Mucosa of rectum (tissue), 2 donors: ENCODE measurements at regions not wholly inside any gene's neighbourhood (a gene's known extent, or its start where the extent isn't known, plus 50 kb on each side); places are given as distances from the start of the nearest gene placed in this dataset.

Experiments
- H3K27ac ChIP-seq, 2 donors: one replicate each; pipeline ENCODE4 v1.7.0; 2013; ENCODE audit warnings: inconsistent platforms in 2 of 2, low read depth in 2 of 2, low read length in 2 of 2
- H3K27me3 ChIP-seq, 2 donors: one replicate each; pipeline ENCODE4 v1.7.0; 2013; ENCODE audit warnings: low read length in 2 of 2; ENCODE audit not compliant: control insufficient read depth in 2 of 2, insufficient read depth in 2 of 2
- H3K36me3 ChIP-seq, 2 donors: one replicate each; pipeline ENCODE4 v1.7.0; 2013; ENCODE audit warnings: low read length in 2 of 2; ENCODE audit not compliant: control insufficient read depth in 2 of 2, insufficient read depth in 2 of 2
- H3K4me1 ChIP-seq, 2 donors: one replicate each; pipeline ENCODE4 v1.7.0; 2013; ENCODE audit warnings: low read length in 2 of 2, mild to moderate bottlenecking in 1 of 2; ENCODE audit not compliant: control insufficient read depth in 2 of 2, insufficient read depth in 2 of 2
- H3K4me3 ChIP-seq, 2 donors: one replicate each; pipeline ENCODE4 v1.7.0; 2013; ENCODE audit warnings: low read length in 2 of 2
- H3K9ac ChIP-seq, 2 donors: one replicate each; pipeline ENCODE4 v1.7.0; 2013; ENCODE audit warnings: low read length in 2 of 2, low read depth in 1 of 2, mild to moderate bottlenecking in 1 of 2
- H3K9me3 ChIP-seq, 2 donors: one replicate each; pipeline ENCODE4 v1.7.0; 2013; ENCODE audit warnings: low read length in 2 of 2; ENCODE audit not compliant: control insufficient read depth in 2 of 2
- donor health status: healthy.
- donor health status: Normal muscosa, but diverticular disease.

DNA sequence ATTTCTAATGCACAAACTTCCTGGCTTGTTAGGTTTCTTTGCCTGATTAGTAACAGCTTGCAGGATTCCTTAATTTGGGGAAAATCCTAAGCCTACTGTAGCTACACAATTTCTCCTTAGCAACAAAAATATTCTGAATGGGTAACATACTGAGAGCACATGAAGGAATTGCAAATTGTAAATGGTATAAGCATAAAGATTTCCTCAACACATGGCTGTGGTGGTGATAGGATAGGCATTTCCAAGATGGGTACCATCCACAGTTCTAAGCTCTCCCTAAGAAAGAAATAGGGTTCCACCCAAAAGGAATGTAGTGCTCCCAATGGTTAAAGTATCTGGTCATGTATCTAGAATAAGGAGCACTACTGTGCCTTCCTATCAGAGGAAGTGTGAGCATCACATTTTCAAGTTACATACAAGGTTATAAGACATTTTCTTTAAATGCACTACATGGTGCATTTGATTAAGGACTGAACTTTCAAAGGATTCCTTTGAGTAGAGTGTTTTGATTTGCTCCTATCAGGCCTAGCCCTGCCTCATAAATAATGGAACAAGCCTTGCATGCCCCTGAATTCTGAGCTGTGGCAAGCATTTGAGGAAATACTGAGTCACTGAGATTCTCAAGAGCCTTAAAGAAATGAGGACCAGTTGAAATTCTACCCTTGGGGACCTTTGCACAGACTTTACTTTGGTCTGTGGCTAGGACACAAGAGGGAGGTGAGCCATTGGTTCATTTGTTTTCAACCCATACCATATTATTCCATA, 286.4 kb downstream of the PTBP2 start:
- Histone ChIP-seq H3K4me1 (no peaks in the 10 kb centered on the region), H3K4me3 (no peak overlapping the region), H3K36me3 (no peaks in the 10 kb centered on the region), H3K27ac (no peak overlapping the region), H3K9ac (no peak overlapping the region), H3K9me3 (no peaks in the 10 kb centered on the region), H3K27me3 (no peaks in the 10 kb centered on the region)

DNA sequence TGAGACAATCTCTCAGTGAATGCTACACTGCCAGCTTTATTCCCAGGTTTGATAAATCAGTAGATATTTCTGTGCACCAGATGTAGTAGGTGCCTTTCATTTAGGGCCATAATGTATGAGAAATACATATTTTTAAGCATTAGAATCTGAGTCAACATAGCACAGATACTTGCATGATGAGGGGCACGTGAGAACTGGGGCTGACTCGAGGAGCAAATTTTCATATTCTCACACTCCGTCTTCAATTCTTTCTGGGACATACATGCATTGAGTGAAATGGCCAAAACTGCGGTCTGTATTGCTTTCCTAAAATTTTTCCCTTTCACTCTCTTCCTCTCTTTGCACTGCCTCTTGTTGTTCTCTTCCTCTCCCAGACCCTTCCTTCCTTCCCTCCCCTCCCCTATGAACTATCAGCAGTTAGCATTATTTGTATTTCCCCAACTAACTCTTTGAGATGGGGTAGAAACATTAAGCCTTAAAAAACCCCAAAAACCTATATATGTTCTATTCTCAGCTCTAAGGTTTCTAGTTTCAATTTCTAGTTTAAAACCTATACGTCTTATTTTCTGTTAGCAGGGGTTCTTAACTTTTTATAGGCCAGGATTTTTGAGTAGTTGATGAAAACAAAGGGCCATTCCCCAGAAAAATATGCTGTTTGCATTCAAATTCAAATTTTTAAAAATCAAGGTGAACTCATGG, 289.1 kb downstream of the PTBP2 start:
- no peaks in the 10 kb centered on the region for H3K4me1 ChIP-seq
- H3K36me3 ChIP-seq: no peaks in the 10 kb centered on the region
- H3K27ac ChIP-seq: no peak overlapping the region
- no peaks in the 10 kb centered on the region for H3K27me3 ChIP-seq
- no peak overlapping the region for H3K9ac ChIP-seq
- no peak overlapping the region for H3K4me3 ChIP-seq
- no peaks in the 10 kb centered on the region for H3K9me3 ChIP-seq

DNA sequence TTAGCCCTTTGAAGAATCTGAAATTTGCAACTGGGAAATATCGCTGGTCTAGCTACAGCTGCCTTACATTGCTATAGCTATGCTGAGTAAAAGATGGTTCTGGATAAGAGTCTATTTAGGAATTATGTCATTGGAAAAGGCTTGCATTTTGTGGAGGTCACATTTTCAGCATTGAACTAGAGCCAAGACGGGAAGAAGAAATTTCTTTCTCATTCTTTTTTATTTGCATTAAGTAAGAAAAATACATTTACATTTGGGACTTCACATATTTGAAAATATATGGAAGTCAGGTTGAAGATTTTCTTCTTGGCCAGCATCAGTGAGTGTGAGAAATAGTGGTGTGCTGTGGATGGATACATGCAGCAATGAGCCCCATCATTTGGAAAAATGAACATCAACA, 291.6 kb downstream of the PTBP2 start:
- no peaks in the 10 kb centered on the region for H3K9me3 ChIP-seq
- no peaks in the 10 kb centered on the region for H3K27me3 ChIP-seq
- H3K9ac ChIP-seq: no peak overlapping the region
- no peak overlapping the region for H3K27ac ChIP-seq
- H3K36me3 ChIP-seq: no peaks in the 10 kb centered on the region
- H3K4me1 ChIP-seq: no peaks in the 10 kb centered on the region
- no peak overlapping the region for H3K4me3 ChIP-seq

DNA sequence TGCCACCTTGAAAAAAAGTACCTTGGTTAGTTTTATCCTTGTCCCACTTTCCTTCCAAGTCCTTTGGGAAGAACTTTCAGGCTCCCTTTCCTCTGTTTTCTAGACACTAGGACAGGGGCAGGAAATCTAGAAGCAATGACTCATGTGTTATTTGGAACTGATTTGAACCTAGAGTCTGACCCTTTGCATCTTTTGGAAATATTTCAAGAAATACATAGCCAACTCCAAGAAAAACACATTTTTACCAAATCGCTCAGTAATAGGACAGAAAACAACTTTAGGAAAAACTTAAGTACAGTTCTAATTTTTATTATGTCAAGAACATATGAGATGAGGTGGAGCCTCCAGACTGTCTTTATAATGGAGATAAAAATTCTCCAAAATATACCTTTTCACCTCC, 292.4 kb downstream of the PTBP2 start:
- Histone ChIP-seq H3K4me1 (no peaks in the 10 kb centered on the region), H3K4me3 (no peak overlapping the region), H3K36me3 (no peaks in the 10 kb centered on the region), H3K27me3 (no peaks in the 10 kb centered on the region), H3K27ac (no peak overlapping the region), H3K9me3 (no peaks in the 10 kb centered on the region), H3K9ac (no peak overlapping the region)

DNA sequence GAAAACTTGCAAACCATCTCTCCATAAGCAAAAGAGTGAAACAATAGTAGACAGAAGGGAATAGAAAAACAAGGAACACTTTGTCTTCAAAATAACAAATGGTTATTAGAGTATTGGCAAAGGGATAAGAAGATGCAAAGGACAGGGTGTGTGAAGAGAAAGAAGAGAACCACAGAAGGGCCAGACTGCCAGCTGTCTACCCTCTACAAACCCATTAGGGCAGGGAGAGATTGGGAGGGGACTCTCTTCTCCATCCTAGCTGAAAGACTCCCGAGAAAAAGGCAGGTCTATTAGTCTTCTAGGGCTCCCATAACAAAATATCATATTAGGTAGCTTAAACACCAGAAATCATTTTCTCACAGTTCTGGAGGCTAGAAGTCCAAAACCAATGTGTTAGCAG, 292.8 kb downstream of the PTBP2 start:
- no peaks in the 10 kb centered on the region for H3K36me3 ChIP-seq
- no peak overlapping the region for H3K27ac ChIP-seq
- no peak overlapping the region for H3K4me3 ChIP-seq
- no peaks in the 10 kb centered on the region for H3K4me1 ChIP-seq
- H3K27me3 ChIP-seq: no peaks in the 10 kb centered on the region
- no peak overlapping the region for H3K9ac ChIP-seq
- no peaks in the 10 kb centered on the region for H3K9me3 ChIP-seq

DNA sequence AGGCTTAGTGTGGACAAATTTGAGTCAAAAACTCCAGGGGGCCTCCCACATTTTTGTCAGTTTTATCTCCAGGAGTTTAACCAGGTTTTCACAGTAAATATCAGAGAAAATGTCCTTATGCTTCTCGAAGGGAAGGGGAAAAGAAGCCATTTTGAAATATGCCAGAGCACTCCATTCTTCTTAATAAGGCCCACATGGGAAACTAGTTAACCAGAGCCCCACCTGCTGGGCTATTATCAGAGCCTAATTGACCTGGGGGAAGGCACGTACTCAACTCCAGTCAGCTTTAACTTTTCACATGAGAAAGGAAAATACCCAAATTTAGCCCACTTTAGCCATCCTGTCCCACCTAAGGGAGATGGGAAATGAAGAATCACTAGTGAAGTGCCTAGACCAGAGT, 296.3 kb downstream of the PTBP2 start:
- no peaks in the 10 kb centered on the region for H3K4me1 ChIP-seq
- H3K36me3 ChIP-seq: no peaks in the 10 kb centered on the region
- H3K9ac ChIP-seq: no peak overlapping the region
- no peaks in the 10 kb centered on the region for H3K9me3 ChIP-seq
- H3K27ac ChIP-seq: no peak overlapping the region
- H3K27me3 ChIP-seq: no peaks in the 10 kb centered on the region
- no peak overlapping the region for H3K4me3 ChIP-seq
